NT2/D1 (cell line): ENCODE measurements at regions not wholly inside any gene's neighbourhood (a gene's known extent, or its start where the extent isn't known, plus 50 kb on each side); places are given as distances from the start of the nearest gene placed in this dataset.

ENCODE experiments used
- DNase-seq: peaks from one replicate; pipeline ENCODE4 v3.0.0-alpha.2; 2011; ENCODE audit warnings: low read depth, low spot score
- H3K27me3 ChIP-seq: 2 replicates; pipeline ENCODE4 v1.6.0; 2011; ENCODE audit warnings: mild to moderate bottlenecking; ENCODE audit not compliant: insufficient read length, insufficient read depth
- H3K36me3 ChIP-seq: 2 replicates; pipeline ENCODE4 v1.6.1; 2011; ENCODE audit warnings: mild to moderate bottlenecking, low read length, mixed read lengths; ENCODE audit not compliant: insufficient read depth, insufficient read length
- H3K4me1 ChIP-seq: 2 replicates; pipeline ENCODE4 v1.5.1; 2011; ENCODE audit not compliant: insufficient read depth, insufficient read length
- H3K4me3 ChIP-seq: 2 replicates; pipeline ENCODE4 v1.5.1; 2011; ENCODE audit warnings: low read depth; ENCODE audit not compliant: insufficient read length
- H3K9ac ChIP-seq: 2 replicates; pipeline ENCODE4 v1.6.0; 2011; ENCODE audit warnings: low read depth; ENCODE audit not compliant: insufficient read length
- H3K9me3 ChIP-seq: 2 replicates; pipeline ENCODE4 v1.5.1; 2011; ENCODE audit warnings: mild to moderate bottlenecking, low read length; ENCODE audit not compliant: insufficient read depth
- SUZ12 ChIP-seq: IDR thresholded peaks from 2 replicates; pipeline ENCODE4 v1.6.1; 2011; ENCODE audit not compliant: insufficient read length, insufficient read depth; ENCODE audit errors: extremely low read depth
- YY1 ChIP-seq: IDR thresholded peaks from 2 replicates; pipeline ENCODE4 v1.6.1; 2011; ENCODE audit not compliant: insufficient read length, insufficient read depth
- ZNF274 ChIP-seq: IDR thresholded peaks from 2 replicates; pipeline ENCODE4 v1.6.1; 2011; ENCODE audit warnings: mild to moderate bottlenecking, low read depth, low read length

DNA sequence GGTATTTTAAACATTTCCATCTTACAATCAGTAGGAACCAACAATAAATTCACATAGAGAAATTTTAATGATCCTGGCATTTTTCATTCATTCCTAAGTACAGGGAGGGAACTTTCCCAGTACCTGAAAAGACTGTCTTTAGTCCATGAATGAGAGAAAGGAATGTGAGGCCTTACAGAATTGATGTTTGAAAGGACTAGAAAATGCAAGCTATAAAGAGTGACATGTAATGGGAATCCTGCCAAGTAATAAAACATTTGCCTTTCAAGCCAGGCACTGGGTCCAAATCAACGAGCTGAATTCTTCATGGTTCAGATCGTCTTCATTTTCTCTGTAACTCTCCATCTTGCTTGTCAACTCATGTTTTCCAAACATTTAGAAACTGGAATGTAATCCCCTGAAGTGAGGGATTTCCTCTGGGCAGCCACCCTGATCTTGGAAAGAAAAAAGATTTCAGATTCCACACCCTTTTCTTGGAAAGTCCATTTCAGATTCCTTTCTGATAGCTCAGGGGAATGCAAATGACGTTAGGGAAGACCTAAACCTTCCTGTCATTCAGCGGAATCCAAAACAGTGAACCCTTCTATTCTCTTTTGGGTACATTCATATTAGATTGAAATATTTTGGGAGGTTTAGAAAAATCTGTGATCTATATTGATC is 315.8 kb downstream of the SH3GL2 start:
- no peaks in the 10 kb centered on the region for H3K9me3 ChIP-seq
- H3K4me3 ChIP-seq = no peak overlapping the region
- H3K9ac ChIP-seq = no peak overlapping the region
- no peaks in the 10 kb centered on the region for H3K4me1 ChIP-seq
- TF ChIP-seq SUZ12 = no peak
- TF ChIP-seq YY1 = no peak
- TF ChIP-seq ZNF274 = no peak
- H3K27me3 ChIP-seq = no peaks in the 10 kb centered on the region
- DNase-seq = no peak
- H3K36me3 ChIP-seq = no peaks in the 10 kb centered on the region

DNA sequence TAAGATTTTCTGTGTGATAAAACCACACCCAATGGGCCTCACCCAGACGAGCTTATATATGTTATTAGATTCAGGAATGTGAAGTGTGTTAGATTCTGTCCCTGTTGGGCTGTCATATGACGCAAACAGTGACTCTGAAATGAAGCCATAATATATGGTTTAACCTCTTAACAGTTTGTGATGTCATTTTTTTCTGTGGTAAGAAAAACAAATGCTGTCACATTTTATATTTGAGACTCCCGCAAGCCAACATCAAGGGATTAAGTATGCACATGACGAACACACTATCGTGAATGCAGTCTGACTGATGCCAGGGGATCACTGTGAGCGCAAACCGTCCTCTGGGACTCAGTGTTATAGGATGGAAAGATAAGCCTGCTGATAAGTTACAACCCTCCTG is 321.7 kb downstream of the SH3GL2 start:
- Histone ChIP-seq H3K4me3 (no peak overlapping the region), H3K9me3 (no peaks in the 10 kb centered on the region), H3K4me1 (peaks cover 1% of the 10 kb centered on the region), H3K27me3 (peaks cover 33% of the 10 kb centered on the region), H3K9ac (no peak overlapping the region), H3K36me3 (no peaks in the 10 kb centered on the region)
- TF ChIP-seq ZNF274 (no peak), YY1 (no peak), SUZ12 (no peak)
- no peak for DNase-seq

DNA sequence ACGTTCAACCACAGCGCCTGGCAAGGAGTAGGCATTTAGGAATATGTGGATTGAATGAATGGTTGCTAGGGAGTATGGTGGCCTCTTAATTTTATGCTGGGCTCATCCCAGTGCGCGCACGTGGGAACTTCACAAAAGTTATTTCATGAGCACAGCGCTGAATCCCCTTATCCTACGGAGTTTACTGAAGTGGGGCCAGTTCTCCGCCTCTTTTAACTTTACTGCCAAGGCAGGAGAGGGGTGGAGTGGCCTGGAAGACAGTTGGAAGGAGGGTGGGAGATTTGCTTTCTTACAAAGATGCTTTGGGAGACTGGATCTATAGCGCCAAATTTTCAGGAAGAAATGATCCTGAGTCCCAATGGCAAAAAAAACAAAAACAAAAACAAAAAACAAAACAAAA is 326.5 kb downstream of the SH3GL2 start:
- no peak for TF ChIP-seq YY1
- TF ChIP-seq ZNF274 = no peak
- no peak for TF ChIP-seq SUZ12
- no peak for DNase-seq
- Histone ChIP-seq H3K4me1 (peaks cover 2% of the 10 kb centered on the region), H3K27me3 (peaks cover 61% of the 10 kb centered on the region), H3K9ac (no peak overlapping the region), H3K9me3 (no peaks in the 10 kb centered on the region), H3K4me3 (peak overlapping the region; percentile 59), H3K36me3 (no peaks in the 10 kb centered on the region)

DNA sequence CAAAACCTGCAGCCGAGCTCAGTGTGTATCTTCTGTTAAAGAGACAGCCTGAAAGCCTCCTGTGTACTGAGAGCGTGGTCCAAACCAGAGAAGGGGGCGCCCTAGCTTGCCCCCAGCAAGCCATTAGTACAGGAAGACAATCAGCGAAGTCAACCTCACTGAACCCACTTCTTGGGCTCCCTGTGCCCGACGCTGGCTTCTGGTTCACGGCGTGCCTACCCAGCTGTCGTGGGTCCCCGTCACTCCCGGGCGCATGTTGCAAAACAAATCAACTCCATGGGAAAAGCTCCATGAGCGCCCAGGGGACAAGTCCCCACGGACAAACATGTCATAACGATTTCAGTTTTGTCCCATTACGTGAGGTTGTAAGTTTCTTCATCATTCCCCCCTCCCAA is 326.9 kb downstream of the SH3GL2 start:
- peaks cover 2% of the 10 kb centered on the region for H3K4me1 ChIP-seq
- TF ChIP-seq YY1 (no peak), SUZ12 (no peak), ZNF274 (no peak)
- peaks cover 61% of the 10 kb centered on the region for H3K27me3 ChIP-seq
- peak overlapping the region; percentile 74 for H3K9ac ChIP-seq
- H3K4me3 ChIP-seq = peak overlapping the region; percentile 59
- H3K36me3 ChIP-seq = no peaks in the 10 kb centered on the region
- DNase-seq = no peak
- no peaks in the 10 kb centered on the region for H3K9me3 ChIP-seq

DNA sequence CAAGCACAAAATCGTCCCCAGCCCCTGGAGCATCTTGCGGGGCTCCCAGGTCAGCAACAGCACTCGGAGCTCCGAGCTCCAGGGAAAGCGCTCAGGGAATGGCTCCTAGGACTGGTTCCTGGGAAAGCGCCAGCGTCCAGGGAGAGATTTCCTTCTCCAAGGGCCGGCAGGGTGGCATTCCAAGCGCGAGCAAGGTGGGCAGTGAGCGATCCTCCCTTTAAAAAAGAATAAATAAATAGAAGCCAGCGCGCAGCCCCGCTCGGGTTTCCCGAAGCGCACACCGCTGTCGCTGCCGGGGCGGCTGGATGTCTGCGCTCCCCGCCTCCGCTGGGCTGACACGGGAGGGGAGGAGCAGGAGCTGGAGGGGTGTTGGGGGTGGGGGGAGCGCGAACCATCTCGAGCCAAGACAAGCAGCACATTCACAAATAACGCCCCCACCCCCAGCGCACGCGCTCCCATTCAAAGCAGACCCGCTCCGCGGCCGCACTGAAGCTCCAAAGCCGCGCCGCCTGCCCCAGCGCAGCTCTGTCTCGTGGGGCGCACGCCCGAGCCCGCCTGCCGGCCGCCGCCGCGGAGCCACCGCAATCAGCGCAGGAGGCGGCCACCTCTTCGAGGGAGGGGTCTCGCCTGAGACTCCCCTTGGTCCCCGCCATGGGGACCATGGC is 327.4 kb downstream of the SH3GL2 start:
- Histone ChIP-seq H3K9me3 (no peaks in the 10 kb centered on the region), H3K36me3 (no peaks in the 10 kb centered on the region), H3K4me3 (peak overlapping the region; percentile 59), H3K27me3 (peaks cover 61% of the 10 kb centered on the region), H3K4me1 (peaks cover 2% of the 10 kb centered on the region), H3K9ac (peak overlapping the region; percentile 74)
- TF ChIP-seq SUZ12 = peak; percentile 50
- TF ChIP-seq ZNF274 = no peak
- no peak for DNase-seq

DNA sequence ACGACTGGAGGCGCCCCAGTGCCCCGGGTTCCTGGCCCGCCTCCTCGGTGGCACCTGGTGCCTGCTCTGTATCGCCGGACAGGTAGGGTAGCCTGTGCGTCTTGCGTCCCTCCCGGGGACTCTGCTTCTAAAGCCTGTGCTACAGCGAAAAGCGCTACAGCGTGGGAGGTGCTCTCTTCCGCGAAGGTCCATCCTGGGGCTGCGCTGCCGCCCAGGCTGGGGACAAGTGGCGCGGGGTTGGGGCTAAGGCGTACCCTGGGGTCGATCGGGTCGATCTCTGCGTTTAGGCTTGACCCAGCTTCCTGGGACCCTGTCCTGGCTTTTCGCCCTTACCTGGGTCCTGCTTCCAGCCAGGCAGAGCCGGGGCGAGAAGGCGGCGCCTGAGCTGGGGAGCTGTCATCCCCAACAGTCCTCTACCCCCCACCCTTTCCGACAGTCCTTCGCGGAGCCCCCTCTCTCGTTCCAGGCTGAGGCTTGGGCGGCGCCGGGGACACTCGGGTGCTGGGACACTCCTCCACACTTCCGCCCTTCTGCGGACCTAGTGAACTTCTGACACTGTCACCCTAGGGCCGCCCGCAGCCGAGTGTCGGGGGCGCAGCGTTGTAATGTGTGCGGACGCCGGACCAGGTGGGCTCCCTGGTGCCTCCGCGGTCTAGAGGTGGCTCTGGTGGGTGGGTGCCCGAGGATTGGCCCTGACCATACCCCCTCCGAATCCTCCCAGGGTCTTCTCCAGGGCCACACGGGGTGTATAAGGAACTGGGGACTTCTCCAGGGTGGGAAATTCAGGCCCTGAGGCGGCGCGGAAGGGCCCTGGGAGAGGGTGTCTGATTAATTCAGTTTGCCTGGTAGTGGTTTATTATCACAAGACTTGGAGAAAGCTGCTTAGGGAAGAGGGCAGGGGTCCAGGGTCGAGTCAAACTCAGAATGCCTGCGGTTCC is 328.2 kb downstream of the SH3GL2 start:
- Histone ChIP-seq H3K4me1 (peaks cover 2% of the 10 kb centered on the region), H3K9me3 (no peaks in the 10 kb centered on the region), H3K27me3 (peaks cover 61% of the 10 kb centered on the region), H3K36me3 (no peaks in the 10 kb centered on the region), H3K9ac (peak overlapping the region; percentile 74), H3K4me3 (peak overlapping the region; percentile 59)
- no peak for DNase-seq
- TF ChIP-seq ZNF274 = no peak
- no peak for TF ChIP-seq YY1
- TF ChIP-seq SUZ12 = peak; percentile 59

DNA sequence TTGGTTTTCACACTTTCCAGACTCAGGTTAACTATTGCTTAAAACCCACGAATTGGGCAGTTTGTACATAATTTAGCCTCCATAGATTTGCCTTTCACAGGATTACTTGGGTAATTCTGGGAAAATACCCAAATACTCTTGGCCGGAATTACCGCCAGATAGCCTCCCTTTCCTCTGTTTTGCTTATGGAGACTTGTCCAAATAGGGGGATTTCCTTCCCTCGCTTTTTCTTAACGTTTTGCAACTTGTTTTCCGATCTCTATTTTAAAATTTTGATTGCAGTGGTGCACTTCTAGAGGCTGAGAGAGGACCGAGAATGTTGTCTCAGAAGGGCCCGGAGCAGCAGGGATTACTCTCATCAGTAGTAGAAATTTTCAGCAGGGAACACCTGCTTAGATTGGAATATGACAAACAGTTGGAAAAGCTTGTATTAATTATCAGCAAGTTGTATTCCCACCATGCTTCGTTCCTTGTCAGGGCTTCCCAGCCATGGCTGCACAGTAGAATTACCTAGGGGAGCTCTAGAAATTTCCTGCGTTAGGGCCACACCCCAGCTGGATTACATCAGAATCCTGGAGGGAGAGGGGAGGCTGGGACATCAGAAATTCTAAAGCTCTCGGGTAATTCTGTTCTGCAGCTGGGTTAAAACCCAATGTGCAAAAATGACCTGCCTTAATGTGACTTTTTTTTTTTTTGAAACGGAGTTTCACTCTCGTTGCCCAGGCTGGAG is 329.1 kb downstream of the SH3GL2 start:
- H3K4me1 ChIP-seq = peaks cover 2% of the 10 kb centered on the region
- no peak for TF ChIP-seq SUZ12
- TF ChIP-seq YY1 = no peak
- no peak for TF ChIP-seq ZNF274

More for the DNA sequence above, 329.1 kb downstream of the SH3GL2 start:
- H3K9ac ChIP-seq = no peak overlapping the region
- H3K9me3 ChIP-seq = no peaks in the 10 kb centered on the region
- no peak for DNase-seq
- peaks cover 55% of the 10 kb centered on the region for H3K27me3 ChIP-seq
- no peak overlapping the region for H3K4me3 ChIP-seq
- H3K36me3 ChIP-seq = no peaks in the 10 kb centered on the region
